B cell (primary cell): ENCODE measurements at regions not wholly inside any gene's neighbourhood (a gene's known extent, or its start where the extent isn't known, plus 50 kb on each side); places are given as distances from the start of the nearest gene placed in this dataset.

ENCODE experiments used
- ATAC-seq: fragments of 200-7000 bp; cut with Tn5 transposase; one replicate; pipeline ENCODE4 v1.10.0; 2021; ENCODE audit warnings: low read depth, mild to moderate bottlenecking, moderate number of reproducible peaks, moderate library complexity
- CTCF ChIA-PET: fragments of 350-600 bp; sonication (Branson Sonifier 250); formaldehyde crosslinking; loops from one replicate; lab custom pipeline; 2021; ENCODE audit warnings: antibody characterized with exemption, inconsistent platforms; lab: Charles Lee
- POLR2A ChIA-PET: fragments of 350-600 bp; sonication (Branson Sonifier 250); formaldehyde crosslinking; loops from one replicate; lab custom pipeline; 2021; ENCODE audit warnings: antibody characterized with exemption; lab: Charles Lee
- DNase-seq: peaks from one replicate; pipeline ENCODE4 v3.0.0; 2013
- H2AFZ ChIP-seq: 2 replicates; pipeline ENCODE4 v1.6.1; 2012; ENCODE audit warnings: mild to moderate bottlenecking, low read depth, low read length; ENCODE audit not compliant: insufficient read depth, poor library complexity, severe bottlenecking
- H3K27ac ChIP-seq, 2 donors: 1 replicate in 1 of 2; 2 replicates in 1 of 2; pipeline ENCODE4 v1.5.1; 2012 to 2013; ENCODE audit warnings: low read length in 2 of 2, mild to moderate bottlenecking in 2 of 2, moderate library complexity in 1 of 2
- H3K27me3 ChIP-seq, 4 experiments: fragments of 200-600 bp in 1 of 4; sonication (generic) in 1 of 4; replicated peaks in 1 of 4; 1 replicate in 2 of 4; 2 replicates in 2 of 4; pipeline versions ENCODE4 v1.6.1 to v1.7.0; 2013 to 2016; ENCODE audit warnings: low read length in 3 of 4, mild to moderate bottlenecking in 2 of 4, mixed read lengths in 1 of 4, moderate library complexity in 1 of 4; ENCODE audit not compliant: insufficient read depth in 4 of 4, control insufficient read depth in 3 of 4; ENCODE audit errors: control extremely low read depth in 1 of 4
- H3K36me3 ChIP-seq, 2 experiments: replicated peaks in 1 of 2; 1 replicate in 1 of 2; 2 replicates in 1 of 2; pipeline versions ENCODE4 v1.6.1 to v1.7.1; 2013; ENCODE audit warnings: low read length in 1 of 2; ENCODE audit not compliant: insufficient read depth in 2 of 2, control insufficient read depth in 1 of 2; ENCODE audit errors: control extremely low read depth in 1 of 2, extremely low read depth in 1 of 2
- H3K4me1 ChIP-seq, 2 donors: fragments of 200-600 bp in 1 of 2; sonication (generic) in 1 of 2; 1 replicate in 1 of 2; 2 replicates in 1 of 2; pipeline versions ENCODE4 v1.5.1 to v1.6.1; 2013 to 2017; ENCODE audit warnings: low read length in 2 of 2; ENCODE audit not compliant: control insufficient read depth in 2 of 2, insufficient read depth in 2 of 2
- H3K4me2 ChIP-seq: replicated peaks from 2 replicates; pipeline ENCODE3; 2012; ENCODE audit warnings: mild to moderate bottlenecking, low read depth, low read length; ENCODE audit not compliant: poor library complexity, severe bottlenecking
- H3K4me3 ChIP-seq, 5 experiments: fragments of 200-600 bp in 1 of 5; sonication (generic) in 1 of 5; 1 replicate in 3 of 5; 2 replicates in 2 of 5; pipeline versions ENCODE4 v1.5.1 to v1.7.0; 2011 to 2016; ENCODE audit warnings: low read length in 4 of 5, mild to moderate bottlenecking in 4 of 5, low read depth in 2 of 5, control low read depth in 1 of 5, moderate library complexity in 1 of 5; ENCODE audit not compliant: insufficient read depth in 1 of 5; ENCODE audit errors: control extremely low read depth in 1 of 5, extremely low read depth in 1 of 5
- H3K79me2 ChIP-seq: fragments of 200-600 bp; sonication (generic); one replicate; pipeline ENCODE4 v1.6.0; 2016; ENCODE audit warnings: low read length; ENCODE audit not compliant: control insufficient read depth, insufficient read depth
- H3K9ac ChIP-seq: fragments of 200-600 bp; sonication (generic); 2 replicates; pipeline ENCODE4 v1.6.1; 2017; ENCODE audit warnings: mild to moderate bottlenecking, low read length, moderate library complexity
- H3K9me3 ChIP-seq, 3 donors: one replicate each; pipeline versions ENCODE4 v1.6.1 to v1.7.1; 2013; ENCODE audit warnings: low read length in 2 of 3; ENCODE audit not compliant: control insufficient read depth in 2 of 3, insufficient read depth in 1 of 3; ENCODE audit errors: control extremely low read depth in 1 of 3
- H4K20me1 ChIP-seq: 2 replicates; pipeline ENCODE4 v1.6.0; 2012; ENCODE audit warnings: mild to moderate bottlenecking, low read length; ENCODE audit not compliant: insufficient read depth, control insufficient read depth, poor library complexity, severe bottlenecking
- H3K27ac Mint-ChIP-seq: one replicate; pipeline ENCODE4 v1.8.0; 2021; ENCODE audit warnings: mixed read lengths
- H3K27me3 Mint-ChIP-seq: one replicate; pipeline ENCODE4 v1.8.0; 2021; ENCODE audit warnings: mixed read lengths
- H3K4me1 Mint-ChIP-seq: one replicate; pipeline ENCODE4 v1.8.0; 2021; ENCODE audit warnings: mixed read lengths
- H3K4me3 Mint-ChIP-seq: one replicate; pipeline ENCODE4 v1.8.0; 2021; ENCODE audit warnings: mixed read lengths
- H3K9me3 Mint-ChIP-seq: one replicate; pipeline ENCODE4 v1.8.0; 2022; ENCODE audit warnings: mixed read lengths; ENCODE audit not compliant: insufficient read depth
- CTCF ChIP-seq: fragments of 200-600 bp; IDR thresholded peaks from one replicate; pipeline ENCODE4 v1.8.0; 2022; ENCODE audit warnings: antibody characterized with exemption, mild to moderate bottlenecking
- EZH2 ChIP-seq: IDR thresholded peaks from 2 replicates; pipeline ENCODE4 v1.6.1; 2012; ENCODE audit warnings: borderline replicate concordance, low read depth, mild to moderate bottlenecking, moderate library complexity, low read length; ENCODE audit not compliant: insufficient read depth, poor library complexity, severe bottlenecking
- WGBS: methylation state at CpG from one replicate; pipeline ENCODE4 v1.1.5; 2013; ENCODE audit warnings: missing lambda C conversion rate; ENCODE audit not compliant: insufficient coverage; 5-methylcytosine and 5-hydroxymethylcytosine counted together
- intact Hi-C: fragments of 100-400 bp; cut with micrococcal nuclease; formaldehyde crosslinking; loops from one replicate; pipeline ENCODE4 v1.10.0; 2022

GRCh38 chr17:79249929-79250521, 175.4 kb downstream of the ENGASE start:
- ChIA-PET POLR2A (no interaction called here), CTCF (no interaction called here)
- WGBS, result 87% methylated on average over 13 of the region's 22 CpGs

More at GRCh38 chr17:79249929-79250521, 175.4 kb downstream of the ENGASE start:
- TF ChIP-seq EZH2 (no peak), CTCF (no peak)
- no peak overlapping the region for H2AFZ ChIP-seq
- ATAC-seq (no peak), DNase-seq (no peak)
- H3K4me1 ChIP-seq, result peaks cover 0 to 6% of the 10 kb centered on the region in 2 donors
- no peaks in the 10 kb centered on the region for H3K36me3 ChIP-seq
- Mint-ChIP-seq H3K27me3 (peaks cover 40% of the 10 kb centered on the region), H3K4me1 (peaks cover 7% of the 10 kb centered on the region), H3K4me3 (no peak overlapping the region), H3K27ac (no peak overlapping the region), H3K9me3 (no peaks in the 10 kb centered on the region)
- peaks cover 0 to 11% (median 0%) of the 10 kb centered on the region in 3 donors for H3K9me3 ChIP-seq
- H3K9ac ChIP-seq, result no peak overlapping the region
- no peak overlapping the region for H3K27ac ChIP-seq
- H3K4me2 ChIP-seq, result no peak overlapping the region
- H3K27me3 ChIP-seq, result peaks cover 0 to 6% (median 2%) of the 10 kb centered on the region in 4 experiments
- H4K20me1 ChIP-seq, result no peaks in the 10 kb centered on the region
- intact Hi-C loops, result no loop called here
- H3K4me3 ChIP-seq, result no peak overlapping the region
- no peaks in the 10 kb centered on the region for H3K79me2 ChIP-seq
